ENCODE measurements at regions not wholly inside any gene's neighbourhood (a gene's known extent, or its start where the extent isn't known, plus 50 kb on each side); places are given as distances from the start of the nearest gene placed in this dataset.

- H3K27ac Mint-ChIP-seq = peak overlapping the region; percentile 91
- H3K27me3 Mint-ChIP-seq = no peaks in the 10 kb centered on the region
- intact Hi-C loops (cut with micrococcal nuclease) = loop anchor here (2.0 to 10.0 kb wide), 2 partner anchors 40 to 832 kb away; no protein-coding TSS in a partner anchor
- no peaks in the 10 kb centered on the region for H3K9me3 Mint-ChIP-seq
- peaks cover 20% of the 10 kb centered on the region for H3K36me3 Mint-ChIP-seq (ENCODE audit: low read depth)
- peak overlapping the region; percentile 98 for H3K4me3 Mint-ChIP-seq
- peaks cover 56% of the 10 kb centered on the region for H3K4me1 Mint-ChIP-seq (ENCODE audit: low read depth)
These were observed 67.4 kb downstream of the KCNRG start for GRCh38 chr13:50082426-50083281.

- H3K27ac Mint-ChIP-seq = no peak overlapping the region
- peaks cover 20% of the 10 kb centered on the region for H3K36me3 Mint-ChIP-seq (ENCODE audit: low read depth)
- no peaks in the 10 kb centered on the region for H3K27me3 Mint-ChIP-seq
- peaks cover 56% of the 10 kb centered on the region for H3K4me1 Mint-ChIP-seq (ENCODE audit: low read depth)
- intact Hi-C loops (cut with micrococcal nuclease) = loop anchor here (2.0 to 10.0 kb wide), 3 partner anchors 447 to 830 kb away; no protein-coding TSS in a partner anchor
- H3K4me3 Mint-ChIP-seq = no peak overlapping the region
- H3K9me3 Mint-ChIP-seq = no peaks in the 10 kb centered on the region
These were observed 69.8 kb downstream of the KCNRG start for GRCh38 chr13:50085063-50085462.

GRCh38 chr13:50089633-50090032 lies 74.4 kb downstream of the KCNRG start:
- Mint-ChIP-seq H3K36me3 (ENCODE audit: low read depth) (peaks cover 9% of the 10 kb centered on the region), H3K4me1 (ENCODE audit: low read depth) (peaks cover 19% of the 10 kb centered on the region), H3K27me3 (no peaks in the 10 kb centered on the region), H3K4me3 (no peak overlapping the region), H3K27ac (no peak overlapping the region), H3K9me3 (no peaks in the 10 kb centered on the region)
- intact Hi-C loops (cut with micrococcal nuclease) = loop anchor here (5.0 to 10.0 kb wide), 2 partner anchors 443 to 825 kb away; no protein-coding TSS in a partner anchor

- Mint-ChIP-seq H3K4me1 (ENCODE audit: low read depth) (peaks cover 19% of the 10 kb centered on the region), H3K27me3 (no peaks in the 10 kb centered on the region), H3K27ac (no peak overlapping the region), H3K36me3 (ENCODE audit: low read depth) (peaks cover 9% of the 10 kb centered on the region), H3K9me3 (no peaks in the 10 kb centered on the region), H3K4me3 (no peak overlapping the region)
- intact Hi-C loops (cut with micrococcal nuclease) = no loop called here
These were observed 75.0 kb downstream of the KCNRG start for GRCh38 chr13:50090211-50090610.

GRCh38 chr13:50094615-50095293 lies 79.5 kb downstream of the KCNRG start:
- H3K9me3 Mint-ChIP-seq = peaks cover 17% of the 10 kb centered on the region
- no peak overlapping the region for H3K4me3 Mint-ChIP-seq
- intact Hi-C loops (cut with micrococcal nuclease) = no loop called here
- H3K27me3 Mint-ChIP-seq = no peaks in the 10 kb centered on the region
- H3K36me3 Mint-ChIP-seq (ENCODE audit: low read depth) = peaks cover 20% of the 10 kb centered on the region
- H3K4me1 Mint-ChIP-seq (ENCODE audit: low read depth) = peaks cover 7% of the 10 kb centered on the region
- no peak overlapping the region for H3K27ac Mint-ChIP-seq

GRCh38 chr13:50098693-50099092 lies 83.4 kb downstream of the KCNRG start:
- Mint-ChIP-seq H3K27me3 (no peaks in the 10 kb centered on the region), H3K4me1 (ENCODE audit: low read depth) (peaks cover 14% of the 10 kb centered on the region), H3K36me3 (ENCODE audit: low read depth) (peaks cover 43% of the 10 kb centered on the region), H3K4me3 (no peak overlapping the region), H3K9me3 (peaks cover 17% of the 10 kb centered on the region), H3K27ac (no peak overlapping the region)
- intact Hi-C loops (cut with micrococcal nuclease) = no loop called here

- Mint-ChIP-seq H3K4me1 (ENCODE audit: low read depth) (peaks cover 21% of the 10 kb centered on the region), H3K36me3 (ENCODE audit: low read depth) (peaks cover 44% of the 10 kb centered on the region), H3K27me3 (no peaks in the 10 kb centered on the region), H3K9me3 (peaks cover 17% of the 10 kb centered on the region), H3K27ac (no peak overlapping the region), H3K4me3 (no peak overlapping the region)
- intact Hi-C loops (cut with micrococcal nuclease) = no loop called here
These were observed 84.2 kb downstream of the KCNRG start for GRCh38 chr13:50099473-50099872.

GRCh38 chr13:50101590-50101989 lies 86.3 kb downstream of the KCNRG start:
- Mint-ChIP-seq H3K36me3 (ENCODE audit: low read depth) (peaks cover 56% of the 10 kb centered on the region), H3K9me3 (peaks cover 17% of the 10 kb centered on the region), H3K27ac (no peak overlapping the region), H3K4me1 (ENCODE audit: low read depth) (peaks cover 40% of the 10 kb centered on the region), H3K4me3 (no peak overlapping the region), H3K27me3 (no peaks in the 10 kb centered on the region)
- intact Hi-C loops (cut with micrococcal nuclease) = no loop called here

GRCh38 chr13:50104493-50104892 lies 89.2 kb downstream of the KCNRG start:
- Mint-ChIP-seq H3K4me1 (ENCODE audit: low read depth) (peaks cover 47% of the 10 kb centered on the region), H3K4me3 (no peak overlapping the region), H3K27me3 (no peaks in the 10 kb centered on the region), H3K27ac (no peak overlapping the region), H3K9me3 (no peaks in the 10 kb centered on the region), H3K36me3 (ENCODE audit: low read depth) (peaks cover 39% of the 10 kb centered on the region)
- intact Hi-C loops (cut with micrococcal nuclease) = no loop called here

- peak overlapping the region; percentile 78 for H3K27ac Mint-ChIP-seq
- peak overlapping the region; percentile 39 for H3K4me3 Mint-ChIP-seq
- peaks cover 38% of the 10 kb centered on the region for H3K36me3 Mint-ChIP-seq (ENCODE audit: low read depth)
- peaks cover 56% of the 10 kb centered on the region for H3K4me1 Mint-ChIP-seq (ENCODE audit: low read depth)
- no peaks in the 10 kb centered on the region for H3K9me3 Mint-ChIP-seq
- H3K27me3 Mint-ChIP-seq = no peaks in the 10 kb centered on the region
- intact Hi-C loops (cut with micrococcal nuclease) = no loop called here
These were observed 91.3 kb downstream of the KCNRG start for GRCh38 chr13:50106559-50106958.

GRCh38 chr13:50107205-50107604 lies 92.0 kb downstream of the KCNRG start:
- intact Hi-C loops (cut with micrococcal nuclease) = no loop called here
- Mint-ChIP-seq H3K9me3 (no peaks in the 10 kb centered on the region), H3K36me3 (ENCODE audit: low read depth) (peaks cover 33% of the 10 kb centered on the region), H3K4me3 (no peak overlapping the region), H3K27me3 (no peaks in the 10 kb centered on the region), H3K27ac (peak overlapping the region; percentile 78), H3K4me1 (ENCODE audit: low read depth) (peaks cover 58% of the 10 kb centered on the region)

- H3K4me1 Mint-ChIP-seq (ENCODE audit: low read depth) = peaks cover 13% of the 10 kb centered on the region
- H3K36me3 Mint-ChIP-seq (ENCODE audit: low read depth) = peaks cover 16% of the 10 kb centered on the region
- intact Hi-C loops (cut with micrococcal nuclease) = no loop called here
- no peak overlapping the region for H3K4me3 Mint-ChIP-seq
- no peaks in the 10 kb centered on the region for H3K27me3 Mint-ChIP-seq
- no peak overlapping the region for H3K27ac Mint-ChIP-seq
- H3K9me3 Mint-ChIP-seq = no peaks in the 10 kb centered on the region
These were observed 99.7 kb downstream of the KCNRG start for GRCh38 chr13:50114961-50115360.

GRCh38 chr13:50115695-50116094 lies 100.5 kb downstream of the KCNRG start:
- intact Hi-C loops (cut with micrococcal nuclease) = no loop called here
- H3K9me3 Mint-ChIP-seq = no peaks in the 10 kb centered on the region
- no peak overlapping the region for H3K4me3 Mint-ChIP-seq
- H3K4me1 Mint-ChIP-seq (ENCODE audit: low read depth) = peaks cover 16% of the 10 kb centered on the region
- peaks cover 17% of the 10 kb centered on the region for H3K36me3 Mint-ChIP-seq (ENCODE audit: low read depth)
- H3K27me3 Mint-ChIP-seq = no peaks in the 10 kb centered on the region
- no peak overlapping the region for H3K27ac Mint-ChIP-seq

GRCh38 chr13:50116430-50116973 lies 101.3 kb downstream of the KCNRG start:
- Mint-ChIP-seq H3K27me3 (no peaks in the 10 kb centered on the region), H3K36me3 (ENCODE audit: low read depth) (peaks cover 17% of the 10 kb centered on the region), H3K9me3 (no peaks in the 10 kb centered on the region), H3K27ac (peak overlapping the region; percentile 82), H3K4me3 (peak overlapping the region; percentile 51), H3K4me1 (ENCODE audit: low read depth) (peaks cover 19% of the 10 kb centered on the region)
- intact Hi-C loops (cut with micrococcal nuclease) = no loop called here

Measured in dendritic cell treated with granulocyte-macrophage colony-stimulating factor and Interleukin-4, amounts not matched to agents 40 ng/mL and 50 ng/mL, for 4 days (primary cell).